GM11168 (cell line): ENCODE measurements at regions not wholly inside any gene's neighbourhood (a gene's known extent, or its start where the extent isn't known, plus 50 kb on each side); places are given as distances from the start of the nearest gene placed in this dataset.

Experiments used
- in situ Hi-C: fragments of 300-500 bp; cut with MboI; formaldehyde crosslinking; loops from one replicate; pipeline ENCODE4 v1.12.0; 2022; ENCODE audit warnings: low sequenced_read_pairs; ENCODE audit not compliant: unreplicated experiment

- in situ Hi-C loops = no loop called here
Measured at GRCh38 chr11:131043251-131043650, 127.0 kb upstream of the SNX19 start.

- in situ Hi-C loops = no loop called here
Measured at GRCh38 chr11:131044851-131045250, 128.6 kb upstream of the SNX19 start.

- in situ Hi-C loops = loop anchor here (25.0 kb wide), 1 partner anchor 460 kb away; no protein-coding TSS in a partner anchor
Measured at GRCh38 chr11:131052367-131052766, 136.1 kb upstream of the SNX19 start.

- in situ Hi-C loops = loop anchor here (25.0 kb wide), 1 partner anchor 456 kb away; no protein-coding TSS in a partner anchor
Measured at GRCh38 chr11:131056036-131056435, 139.8 kb upstream of the SNX19 start.

- in situ Hi-C loops = loop anchor here (25.0 kb wide), 1 partner anchor 449 kb away; no protein-coding TSS in a partner anchor
Measured at GRCh38 chr11:131063638-131064037, 147.4 kb upstream of the SNX19 start.

GRCh38 chr11:131064373-131064991 is 148.2 kb upstream of the SNX19 start:
- in situ Hi-C loops = loop anchor here (25.0 kb wide), 1 partner anchor 448 kb away; no protein-coding TSS in a partner anchor

- in situ Hi-C loops = loop anchor here (25.0 kb wide), 1 partner anchor 447 kb away; no protein-coding TSS in a partner anchor
Measured at GRCh38 chr11:131065435-131066413, 149.4 kb upstream of the SNX19 start.

- in situ Hi-C loops = loop anchor here (25.0 kb wide), 1 partner anchor 446 kb away; no protein-coding TSS in a partner anchor
Measured at GRCh38 chr11:131066551-131066950, 150.3 kb upstream of the SNX19 start.

GRCh38 chr11:131070365-131070764 is 154.1 kb upstream of the SNX19 start:
- in situ Hi-C loops = loop anchor here (10.0 to 25.0 kb wide), 2 partner anchors 442 to 604 kb away; no protein-coding TSS in a partner anchor

- in situ Hi-C loops = loop anchor here (10.0 to 25.0 kb wide), 2 partner anchors 439 to 602 kb away; no protein-coding TSS in a partner anchor
Measured at GRCh38 chr11:131073167-131073566, 156.9 kb upstream of the SNX19 start.

- in situ Hi-C loops = loop anchor here (10.0 to 25.0 kb wide), 2 partner anchors 438 to 600 kb away; no protein-coding TSS in a partner anchor
Measured at GRCh38 chr11:131074573-131074972, 158.3 kb upstream of the SNX19 start.

GRCh38 chr11:131077340-131077739 is 161.1 kb upstream of the SNX19 start:
- in situ Hi-C loops = loop anchor here (10.0 kb wide), 1 partner anchor 597 kb away; no protein-coding TSS in a partner anchor

- in situ Hi-C loops = loop anchor here (10.0 kb wide), 1 partner anchor 596 kb away; no protein-coding TSS in a partner anchor
Measured at GRCh38 chr11:131079036-131079435, 162.8 kb upstream of the SNX19 start.

GRCh38 chr11:131089727-131090245 is 173.5 kb upstream of the SNX19 start:
- in situ Hi-C loops = no loop called here

GRCh38 chr11:131092469-131092868 is 176.2 kb upstream of the SNX19 start:
- in situ Hi-C loops = no loop called here

- in situ Hi-C loops = no loop called here
Measured at GRCh38 chr11:131094827-131095226, 178.5 kb upstream of the SNX19 start.

- in situ Hi-C loops = no loop called here
Measured at GRCh38 chr11:131095511-131096185, 179.4 kb upstream of the SNX19 start.

- in situ Hi-C loops = no loop called here
Measured at GRCh38 chr11:131099013-131099412, 182.7 kb upstream of the SNX19 start.

GRCh38 chr11:131099746-131100145 is 183.5 kb upstream of the SNX19 start:
- in situ Hi-C loops = no loop called here

- in situ Hi-C loops = no loop called here
Measured at GRCh38 chr11:131108760-131109159, 192.5 kb upstream of the SNX19 start.
